RWPE1 (cell line): ENCODE measurements at regions not wholly inside any gene's neighbourhood (a gene's known extent, or its start where the extent isn't known, plus 50 kb on each side); places are given as distances from the start of the nearest gene placed in this dataset.

ENCODE experiments used
- CTCF ChIA-PET: fragments of 350-600 bp; sonication (Branson Sonifier 250); formaldehyde crosslinking; extraction: SDS; loops from one replicate; lab custom pipeline; 2021; lab: Yijun Ruan, JAX
- POLR2A ChIA-PET: fragments of 400-600 bp; formaldehyde crosslinking; extraction: SDS; loops from one replicate; lab custom pipeline; 2020; ENCODE audit warnings: antibody characterized with exemption; ENCODE audit not compliant: low non-redundant PET; lab: Yijun Ruan, JAX
- DNase-seq: peaks from one replicate; pipeline ENCODE4 v3.0.0; 2012; ENCODE audit warnings: low spot score
- H3K27ac ChIP-seq: fragments of 450-650 bp; 2 replicates; pipeline ENCODE4 v1.5.1; 2017
- TF ChIP-seq, protein P1 (sequence below): fragments of 450-650 bp; conservative IDR thresholded peaks from 2 replicates; pipeline ENCODE4 v1.5.1; 2017; ENCODE audit warnings: low read depth, mild to moderate bottlenecking

DNA sequence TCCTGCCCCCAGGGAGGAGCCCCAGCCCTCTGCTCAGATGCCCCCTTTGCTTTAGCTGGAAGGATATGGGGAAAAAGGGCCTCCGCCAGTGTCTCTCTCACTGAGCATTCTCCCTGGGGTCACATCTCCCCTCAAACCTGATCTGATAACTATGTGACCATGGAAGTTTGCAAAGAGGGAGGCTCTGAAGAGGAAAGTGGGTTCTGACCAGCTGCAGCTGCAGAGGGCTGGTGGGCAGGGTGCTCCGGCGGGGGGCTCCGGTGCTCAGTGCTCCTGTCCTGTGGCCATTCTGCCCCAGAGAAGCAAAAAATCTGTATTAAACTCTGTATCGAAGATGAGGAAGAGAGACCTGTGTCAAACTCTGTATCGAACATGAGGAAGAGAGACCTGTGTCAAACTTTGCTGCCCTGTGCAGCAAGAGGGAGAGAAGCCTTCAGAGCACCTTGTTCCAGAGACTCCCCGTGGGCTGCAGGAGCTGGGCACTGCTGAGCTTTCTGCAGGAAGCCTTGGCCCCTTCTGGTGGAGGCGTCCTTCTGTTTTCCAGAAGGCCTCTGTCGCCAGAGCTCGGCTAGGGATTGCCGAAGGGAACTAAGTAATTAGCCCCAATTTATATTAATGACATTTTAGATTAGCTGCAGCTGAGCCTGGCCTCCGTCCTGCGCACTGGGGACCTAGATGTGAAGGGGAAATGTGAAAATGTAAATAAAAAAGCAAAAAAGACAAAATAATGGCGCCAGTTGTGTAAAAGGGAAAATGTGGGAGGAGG is 186.2 kb upstream of the C1orf174 start:
- TF ChIP-seq, protein P1, sequence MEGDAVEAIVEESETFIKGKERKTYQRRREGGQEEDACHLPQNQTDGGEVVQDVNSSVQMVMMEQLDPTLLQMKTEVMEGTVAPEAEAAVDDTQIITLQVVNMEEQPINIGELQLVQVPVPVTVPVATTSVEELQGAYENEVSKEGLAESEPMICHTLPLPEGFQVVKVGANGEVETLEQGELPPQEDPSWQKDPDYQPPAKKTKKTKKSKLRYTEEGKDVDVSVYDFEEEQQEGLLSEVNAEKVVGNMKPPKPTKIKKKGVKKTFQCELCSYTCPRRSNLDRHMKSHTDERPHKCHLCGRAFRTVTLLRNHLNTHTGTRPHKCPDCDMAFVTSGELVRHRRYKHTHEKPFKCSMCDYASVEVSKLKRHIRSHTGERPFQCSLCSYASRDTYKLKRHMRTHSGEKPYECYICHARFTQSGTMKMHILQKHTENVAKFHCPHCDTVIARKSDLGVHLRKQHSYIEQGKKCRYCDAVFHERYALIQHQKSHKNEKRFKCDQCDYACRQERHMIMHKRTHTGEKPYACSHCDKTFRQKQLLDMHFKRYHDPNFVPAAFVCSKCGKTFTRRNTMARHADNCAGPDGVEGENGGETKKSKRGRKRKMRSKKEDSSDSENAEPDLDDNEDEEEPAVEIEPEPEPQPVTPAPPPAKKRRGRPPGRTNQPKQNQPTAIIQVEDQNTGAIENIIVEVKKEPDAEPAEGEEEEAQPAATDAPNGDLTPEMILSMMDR, result no peak
- POLR2A ChIA-PET, result no interaction called here
- CTCF ChIA-PET, result interaction anchor here (0.5 kb wide), 1 partner anchor 22 kb away, joined by 3 read pairs; no protein-coding TSS in a partner anchor

DNA sequence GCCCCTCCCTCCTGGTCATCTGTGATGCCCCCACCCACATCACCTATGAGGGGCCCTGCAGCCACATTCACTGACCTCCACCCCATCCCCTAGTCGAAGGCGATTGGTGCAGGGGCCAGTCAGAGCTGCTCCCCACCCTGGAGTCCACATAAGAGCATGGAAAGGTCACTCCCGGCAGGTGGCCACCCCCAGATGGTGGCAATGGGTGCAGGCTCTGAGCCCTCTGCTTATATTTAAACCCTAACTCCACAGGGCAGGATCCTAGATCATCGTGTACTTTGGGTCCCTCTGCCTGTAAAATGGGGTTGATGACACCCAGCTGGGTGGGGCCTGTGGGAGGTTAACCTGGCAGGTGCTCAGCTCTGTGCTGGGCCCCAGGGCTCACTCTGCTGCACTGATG is 186.8 kb upstream of the C1orf174 start:
- TF ChIP-seq, protein P1, result no peak
- ChIA-PET CTCF (interaction anchor here (0.5 kb wide), 1 partner anchor 23 kb away, joined by 3 read pairs; no protein-coding TSS in a partner anchor), POLR2A (no interaction called here)
- no peak overlapping the region for H3K27ac ChIP-seq
- no peak for DNase-seq

More for the DNA sequence above, 186.2 kb upstream of the C1orf174 start:
- no peak for DNase-seq
- H3K27ac ChIP-seq, result no peak overlapping the region

DNA sequence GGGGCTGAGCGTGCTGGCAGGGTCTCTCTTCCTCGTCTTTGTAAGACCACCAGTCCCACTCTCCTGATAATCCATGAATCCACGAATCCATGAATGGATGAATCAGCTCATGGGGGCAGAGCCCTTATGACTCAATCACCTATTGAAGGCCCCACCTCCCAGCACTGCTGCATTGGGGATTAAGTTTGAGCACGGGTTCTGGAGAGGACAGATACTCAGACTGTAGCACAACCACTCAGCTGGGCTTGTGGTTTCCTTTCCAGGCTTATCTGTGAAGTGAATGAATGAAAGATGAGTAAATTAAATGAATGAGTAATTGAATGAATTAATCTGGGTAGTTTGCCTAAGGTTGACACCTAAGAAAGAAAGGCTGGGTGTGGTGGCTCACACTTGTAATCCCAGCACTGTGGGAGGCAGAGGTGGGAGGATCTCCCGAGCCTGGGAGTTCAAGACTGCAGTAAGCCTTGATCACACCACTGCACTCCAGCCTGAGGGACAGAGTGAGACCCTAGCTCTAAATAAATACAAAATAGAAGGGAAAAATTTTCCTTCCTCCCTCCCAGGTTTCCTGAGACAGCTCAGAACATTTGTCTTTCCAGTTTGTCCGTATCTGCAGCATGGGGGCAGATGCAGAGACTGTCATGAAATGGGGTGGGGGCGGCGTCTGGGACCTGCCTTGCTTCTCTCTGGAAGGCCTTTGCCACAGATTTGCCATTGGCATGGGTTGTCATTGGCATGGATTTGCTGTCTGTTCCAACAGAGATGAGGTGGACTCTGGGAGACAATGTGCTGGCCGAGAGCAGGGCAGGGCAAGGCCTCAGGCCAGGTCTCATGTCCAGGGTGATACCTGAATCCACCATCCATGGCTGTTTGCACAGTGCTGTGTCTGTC is 187.7 kb upstream of the C1orf174 start:
- H3K27ac ChIP-seq, result no peak overlapping the region
- ChIA-PET CTCF (no interaction called here), POLR2A (no interaction called here)
- TF ChIP-seq, protein P1, result no peak
- no peak for DNase-seq

DNA sequence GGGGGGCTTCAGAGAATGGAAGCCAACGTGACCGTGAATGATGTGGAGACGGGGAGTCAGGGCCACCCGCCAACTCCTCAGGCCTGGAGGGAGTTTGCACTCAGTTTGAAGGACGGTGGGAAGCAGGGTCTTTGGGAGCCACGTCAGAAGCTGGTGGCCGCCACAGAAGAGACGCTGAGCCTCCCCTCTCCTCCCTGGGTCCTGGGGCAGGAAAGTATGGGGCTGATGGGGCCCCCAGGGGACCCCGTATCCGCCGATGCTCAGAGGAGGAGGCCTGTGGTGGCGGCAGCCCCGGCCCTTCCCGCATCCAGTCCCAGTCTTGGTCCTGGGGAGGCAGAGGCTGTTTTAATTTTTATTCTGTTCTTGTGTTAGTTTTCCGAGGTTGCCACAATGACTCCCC is 188.6 kb upstream of the C1orf174 start:
- no peak overlapping the region for H3K27ac ChIP-seq
- ChIA-PET CTCF (no interaction called here), POLR2A (no interaction called here)
- TF ChIP-seq, protein P1, result no peak
- no peak for DNase-seq

DNA sequence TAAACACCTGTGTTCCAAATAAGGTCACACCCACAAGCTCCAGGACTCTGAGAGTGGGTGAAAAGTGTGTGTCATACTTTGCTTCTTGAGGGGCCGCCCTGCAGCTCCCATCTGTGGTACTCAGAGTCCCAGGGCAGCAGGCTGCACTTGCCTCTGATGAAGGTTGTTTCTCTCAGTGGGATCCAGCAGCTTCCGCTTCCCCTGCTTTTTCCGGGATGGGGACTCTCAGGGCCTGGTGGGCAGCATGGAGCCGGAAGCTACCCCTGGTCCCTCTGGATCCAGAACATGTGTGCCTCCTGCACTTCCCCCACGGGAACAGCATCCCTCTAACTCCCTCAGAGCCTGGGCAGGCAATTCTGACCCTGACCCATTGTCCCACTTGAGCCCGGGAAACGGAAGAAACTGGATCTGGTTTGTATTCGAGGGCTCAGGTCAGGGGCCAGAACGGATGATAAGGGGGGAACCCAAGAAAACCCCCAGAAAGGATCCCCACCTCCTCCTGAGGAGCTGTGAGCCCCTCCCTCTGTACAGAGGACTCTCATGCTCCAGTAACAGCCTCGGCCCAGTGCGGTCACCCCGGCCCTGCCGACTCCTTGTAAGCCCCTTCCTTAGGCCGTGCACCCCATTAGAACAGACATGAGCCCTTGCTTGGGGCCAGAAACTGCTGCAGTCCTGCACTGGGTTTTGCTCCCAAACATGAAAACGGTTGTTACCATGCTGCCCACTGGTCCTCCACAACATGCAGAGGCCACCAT is 189.5 kb upstream of the C1orf174 start:
- POLR2A ChIA-PET, result no interaction called here
- TF ChIP-seq, protein P1, result no peak
- H3K27ac ChIP-seq, result no peak overlapping the region
- CTCF ChIA-PET, result no interaction called here
- no peak for DNase-seq

DNA sequence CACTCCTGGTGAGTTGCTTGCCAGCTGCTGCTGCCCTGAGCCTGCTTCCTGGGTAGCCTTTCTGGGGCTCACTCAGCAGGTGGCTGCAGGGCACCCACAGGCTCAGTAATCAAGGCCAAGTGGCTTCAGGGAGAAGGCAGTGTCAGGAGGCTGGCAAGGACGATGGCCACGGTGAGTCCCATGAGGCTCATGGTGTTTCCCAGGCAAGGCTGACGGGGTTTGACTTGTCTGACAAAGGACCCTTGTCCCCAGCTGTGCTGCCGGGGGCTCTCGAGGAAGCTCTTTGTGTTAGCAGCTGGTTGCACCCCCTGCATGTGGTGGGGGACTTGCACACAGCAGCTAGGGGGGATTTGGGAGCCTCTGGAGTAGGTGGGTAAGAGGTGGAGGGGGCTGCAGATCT is 190.5 kb upstream of the C1orf174 start:
- no peak overlapping the region for H3K27ac ChIP-seq
- POLR2A ChIA-PET, result no interaction called here
- CTCF ChIA-PET, result no interaction called here
- no peak for DNase-seq
- TF ChIP-seq, protein P1, result no peak
